ENCODE measurements at regions not wholly inside any gene's neighbourhood (a gene's known extent, or its start where the extent isn't known, plus 50 kb on each side); places are given as distances from the start of the nearest gene placed in this dataset.

GRCh38 chr13:109454167-109454917 is 332.0 kb downstream of the IRS2 start:
- no peaks in the 10 kb centered on the region for H3K9me3 ChIP-seq
- H3K4me3 ChIP-seq = no peak overlapping the region
- no peaks in the 10 kb centered on the region for H3K4me1 ChIP-seq
- DNase-seq (ENCODE audit: low spot score) = no peak
- no peak for TF ChIP-seq CTCF (IDR thresholded peaks at IDR 0.05)
- H3K27ac ChIP-seq = peak overlapping the region in 1 of 2 donors; percentile 19
- H3K36me3 ChIP-seq = no peaks in the 10 kb centered on the region
- no peaks in the 10 kb centered on the region for H3K27me3 ChIP-seq

GRCh38 chr13:109451726-109452125 is 334.7 kb downstream of the IRS2 start:
- DNase-seq (ENCODE audit: low spot score) = no peak
- Histone ChIP-seq H3K4me3 (no peak overlapping the region), H3K9me3 (no peaks in the 10 kb centered on the region), H3K27me3 (no peaks in the 10 kb centered on the region), H3K4me1 (no peaks in the 10 kb centered on the region), H3K27ac (no peak overlapping the region), H3K36me3 (no peaks in the 10 kb centered on the region)
- TF ChIP-seq CTCF (IDR thresholded peaks at IDR 0.05) = no peak

GRCh38 chr13:109448629-109449028 is 337.8 kb downstream of the IRS2 start:
- no peak for TF ChIP-seq CTCF (IDR thresholded peaks at IDR 0.05)
- Histone ChIP-seq H3K27ac (no peak overlapping the region), H3K9me3 (no peaks in the 10 kb centered on the region), H3K27me3 (no peaks in the 10 kb centered on the region), H3K4me3 (no peak overlapping the region), H3K36me3 (no peaks in the 10 kb centered on the region), H3K4me1 (no peaks in the 10 kb centered on the region)
- no peak for DNase-seq (ENCODE audit: low spot score)

- H3K36me3 ChIP-seq = no peaks in the 10 kb centered on the region
- no peak for TF ChIP-seq CTCF (IDR thresholded peaks at IDR 0.05)
- no peaks in the 10 kb centered on the region for H3K4me1 ChIP-seq
- no peak overlapping the region for H3K4me3 ChIP-seq
- H3K9me3 ChIP-seq = peaks cover 0 to 2% of the 10 kb centered on the region in 2 donors
- no peak for DNase-seq (ENCODE audit: low spot score)
- H3K27me3 ChIP-seq = no peaks in the 10 kb centered on the region
- no peak overlapping the region for H3K27ac ChIP-seq
Observed at GRCh38 chr13:109447667-109448066, 338.7 kb downstream of the IRS2 start.

- Histone ChIP-seq H3K27ac (no peak overlapping the region), H3K27me3 (no peaks in the 10 kb centered on the region), H3K4me3 (no peak overlapping the region), H3K36me3 (no peaks in the 10 kb centered on the region), H3K9me3 (peaks cover 0 to 7% of the 10 kb centered on the region in 2 donors), H3K4me1 (no peaks in the 10 kb centered on the region)
- no peak for DNase-seq (ENCODE audit: low spot score)
- TF ChIP-seq CTCF (IDR thresholded peaks at IDR 0.05) = no peak
Observed at GRCh38 chr13:109440320-109440719, 346.1 kb downstream of the IRS2 start.

- no peak overlapping the region for H3K27ac ChIP-seq
- H3K9me3 ChIP-seq = peaks cover 0 to 7% of the 10 kb centered on the region in 2 donors
- H3K4me3 ChIP-seq = no peak overlapping the region
- DNase-seq (ENCODE audit: low spot score) = no peak
- H3K4me1 ChIP-seq = no peaks in the 10 kb centered on the region
- no peak for TF ChIP-seq CTCF (IDR thresholded peaks at IDR 0.05)
- H3K27me3 ChIP-seq = no peaks in the 10 kb centered on the region
- no peaks in the 10 kb centered on the region for H3K36me3 ChIP-seq
Observed at GRCh38 chr13:109439813-109440212, 346.6 kb downstream of the IRS2 start.
